ENCODE measurements at regions not wholly inside any gene's neighbourhood (a gene's known extent, or its start where the extent isn't known, plus 50 kb on each side); places are given as distances from the start of the nearest gene placed in this dataset.

- Histone ChIP-seq H3K9me3 (ENCODE audit: severe bottlenecking) (peaks cover 6% of the 10 kb centered on the region), H3K36me3 (no peaks in the 10 kb centered on the region), H3K27me3 (ENCODE audit: insufficient read depth, low read depth, severe bottlenecking) (peaks cover 2% of the 10 kb centered on the region), H3K4me3 (ENCODE audit: low read depth, low read length) (no peak overlapping the region), H3K27ac (no peak overlapping the region)
- TF ChIP-seq CTCF (IDR thresholded peaks at IDR 0.05; ENCODE audit: low read depth, low read length) = no peak
- DNase-seq = no peak
These were observed 55.8 kb upstream of the DUSP22 start for GRCh38 chr6:236519-236918.

- Histone ChIP-seq H3K27ac (no peak overlapping the region), H3K27me3 (ENCODE audit: insufficient read depth, low read depth, severe bottlenecking) (peaks cover 2% of the 10 kb centered on the region), H3K36me3 (no peaks in the 10 kb centered on the region), H3K4me3 (ENCODE audit: low read depth, low read length) (no peak overlapping the region), H3K9me3 (ENCODE audit: severe bottlenecking) (no peaks in the 10 kb centered on the region)
- no peak for TF ChIP-seq CTCF (IDR thresholded peaks at IDR 0.05; ENCODE audit: low read depth, low read length)
- no peak for DNase-seq
These were observed 52.1 kb upstream of the DUSP22 start for GRCh38 chr6:240151-240550.

GRCh38 chr6:241336-241865 is 50.9 kb upstream of the DUSP22 start:
- TF ChIP-seq CTCF (IDR thresholded peaks at IDR 0.05; ENCODE audit: low read depth, low read length) = no peak
- H3K9me3 ChIP-seq (ENCODE audit: severe bottlenecking) = no peaks in the 10 kb centered on the region
- no peak for DNase-seq

More at GRCh38 chr6:241336-241865, 50.9 kb upstream of the DUSP22 start:
- Histone ChIP-seq H3K36me3 (no peaks in the 10 kb centered on the region), H3K4me3 (ENCODE audit: low read depth, low read length) (no peak overlapping the region), H3K27ac (no peak overlapping the region), H3K27me3 (ENCODE audit: insufficient read depth, low read depth, severe bottlenecking) (peaks cover 2% of the 10 kb centered on the region)

All from WERI-Rb-1 (cell line).